Ishikawa (cell line): ENCODE measurements at regions not wholly inside any gene's neighbourhood (a gene's known extent, or its start where the extent isn't known, plus 50 kb on each side); places are given as distances from the start of the nearest gene placed in this dataset.

Experiments used
- CEBPB ChIP-seq: IDR thresholded peaks from 2 replicates; pipeline ENCODE4 v1.6.1; 2012
- CREB1 ChIP-seq: IDR thresholded peaks from 2 replicates; pipeline ENCODE4 v1.6.1; 2012; ENCODE audit warnings: low read depth
- EGR1 ChIP-seq: IDR thresholded peaks from 2 replicates; pipeline ENCODE4 v1.6.1; 2012
- EP300 ChIP-seq: IDR thresholded peaks from 2 replicates; pipeline ENCODE4 v1.6.1; 2012; ENCODE audit warnings: borderline replicate concordance
- FOXM1 ChIP-seq: IDR thresholded peaks from 2 replicates; pipeline ENCODE4 v1.6.1; 2012; ENCODE audit warnings: low read depth, borderline replicate concordance
- NFIC ChIP-seq: IDR thresholded peaks from 2 replicates; pipeline ENCODE4 v1.6.1; 2012
- RAD21 ChIP-seq: IDR thresholded peaks from 2 replicates; pipeline ENCODE4 v1.6.1; 2012; ENCODE audit warnings: low read depth
- TAF1 ChIP-seq: IDR thresholded peaks from 2 replicates; pipeline ENCODE4 v1.6.1; 2012; ENCODE audit warnings: low read depth, mild to moderate bottlenecking
- TCF12 ChIP-seq: IDR thresholded peaks from 2 replicates; pipeline ENCODE4 v1.6.1; 2012; ENCODE audit warnings: low read depth
- TEAD4 ChIP-seq: IDR thresholded peaks from 2 replicates; pipeline ENCODE4 v1.6.1; 2012
- USF1 ChIP-seq: IDR thresholded peaks from 2 replicates; pipeline ENCODE4 v1.6.1; 2012
- YY1 ChIP-seq: IDR thresholded peaks from 2 replicates; pipeline ENCODE4 v1.6.1; 2012; ENCODE audit warnings: low read depth
- ZBTB7A ChIP-seq: IDR thresholded peaks from 2 replicates; pipeline ENCODE4 v1.6.1; 2012; ENCODE audit warnings: low read depth
- TF ChIP-seq, protein P1 (sequence below): IDR thresholded peaks from 2 replicates; pipeline ENCODE4 v1.6.1; 2012; ENCODE audit warnings: low read depth, mild to moderate bottlenecking
- TF ChIP-seq, protein P2 (sequence below): IDR thresholded peaks from 2 replicates; pipeline ENCODE4 v1.6.1; 2012

GRCh38 chr7:95675016-95675415 lies 78.7 kb upstream of the PDK4 start:
- TF ChIP-seq EGR1 (no peak), CREB1 (no peak), RAD21 (no peak), TEAD4 (no peak), USF1 (no peak), FOXM1 (no peak), ZBTB7A (no peak), TAF1 (no peak), TCF12 (no peak), NFIC (no peak), EP300 (no peak), YY1 (no peak), CEBPB (no peak)
- TF ChIP-seq, protein P1, sequence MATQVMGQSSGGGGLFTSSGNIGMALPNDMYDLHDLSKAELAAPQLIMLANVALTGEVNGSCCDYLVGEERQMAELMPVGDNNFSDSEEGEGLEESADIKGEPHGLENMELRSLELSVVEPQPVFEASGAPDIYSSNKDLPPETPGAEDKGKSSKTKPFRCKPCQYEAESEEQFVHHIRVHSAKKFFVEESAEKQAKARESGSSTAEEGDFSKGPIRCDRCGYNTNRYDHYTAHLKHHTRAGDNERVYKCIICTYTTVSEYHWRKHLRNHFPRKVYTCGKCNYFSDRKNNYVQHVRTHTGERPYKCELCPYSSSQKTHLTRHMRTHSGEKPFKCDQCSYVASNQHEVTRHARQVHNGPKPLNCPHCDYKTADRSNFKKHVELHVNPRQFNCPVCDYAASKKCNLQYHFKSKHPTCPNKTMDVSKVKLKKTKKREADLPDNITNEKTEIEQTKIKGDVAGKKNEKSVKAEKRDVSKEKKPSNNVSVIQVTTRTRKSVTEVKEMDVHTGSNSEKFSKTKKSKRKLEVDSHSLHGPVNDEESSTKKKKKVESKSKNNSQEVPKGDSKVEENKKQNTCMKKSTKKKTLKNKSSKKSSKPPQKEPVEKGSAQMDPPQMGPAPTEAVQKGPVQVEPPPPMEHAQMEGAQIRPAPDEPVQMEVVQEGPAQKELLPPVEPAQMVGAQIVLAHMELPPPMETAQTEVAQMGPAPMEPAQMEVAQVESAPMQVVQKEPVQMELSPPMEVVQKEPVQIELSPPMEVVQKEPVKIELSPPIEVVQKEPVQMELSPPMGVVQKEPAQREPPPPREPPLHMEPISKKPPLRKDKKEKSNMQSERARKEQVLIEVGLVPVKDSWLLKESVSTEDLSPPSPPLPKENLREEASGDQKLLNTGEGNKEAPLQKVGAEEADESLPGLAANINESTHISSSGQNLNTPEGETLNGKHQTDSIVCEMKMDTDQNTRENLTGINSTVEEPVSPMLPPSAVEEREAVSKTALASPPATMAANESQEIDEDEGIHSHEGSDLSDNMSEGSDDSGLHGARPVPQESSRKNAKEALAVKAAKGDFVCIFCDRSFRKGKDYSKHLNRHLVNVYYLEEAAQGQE: no peak
- TF ChIP-seq, protein P2, sequence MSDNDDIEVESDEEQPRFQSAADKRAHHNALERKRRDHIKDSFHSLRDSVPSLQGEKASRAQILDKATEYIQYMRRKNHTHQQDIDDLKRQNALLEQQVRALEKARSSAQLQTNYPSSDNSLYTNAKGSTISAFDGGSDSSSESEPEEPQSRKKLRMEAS: no peak

DNA sequence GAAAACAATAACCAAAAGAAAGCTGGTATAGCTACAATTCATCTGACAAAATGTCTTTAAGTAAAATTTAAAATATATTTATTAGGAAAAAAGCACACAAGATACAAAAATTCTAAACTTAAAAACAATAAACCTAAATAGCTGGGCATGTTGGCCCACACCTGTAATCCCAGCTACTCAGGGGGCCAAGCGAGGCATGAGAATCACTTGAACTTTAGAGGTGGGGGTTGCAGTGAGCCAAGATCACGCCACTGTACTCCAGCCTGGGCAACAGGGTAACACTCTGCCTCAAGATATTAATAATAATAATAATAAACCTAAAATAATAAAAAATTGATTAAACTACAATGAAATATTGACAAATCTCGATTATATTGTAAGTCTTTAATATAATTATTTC lies 77.8 kb upstream of the PDK4 start:
- no peak for TF ChIP-seq EGR1

- TF ChIP-seq TCF12: no peak
- TF ChIP-seq, protein P2: no peak
- TF ChIP-seq EGR1: no peak
- TF ChIP-seq TEAD4: no peak
- no peak for TF ChIP-seq USF1
Measured at GRCh38 chr7:95672434-95672833, 76.1 kb upstream of the PDK4 start.

DNA sequence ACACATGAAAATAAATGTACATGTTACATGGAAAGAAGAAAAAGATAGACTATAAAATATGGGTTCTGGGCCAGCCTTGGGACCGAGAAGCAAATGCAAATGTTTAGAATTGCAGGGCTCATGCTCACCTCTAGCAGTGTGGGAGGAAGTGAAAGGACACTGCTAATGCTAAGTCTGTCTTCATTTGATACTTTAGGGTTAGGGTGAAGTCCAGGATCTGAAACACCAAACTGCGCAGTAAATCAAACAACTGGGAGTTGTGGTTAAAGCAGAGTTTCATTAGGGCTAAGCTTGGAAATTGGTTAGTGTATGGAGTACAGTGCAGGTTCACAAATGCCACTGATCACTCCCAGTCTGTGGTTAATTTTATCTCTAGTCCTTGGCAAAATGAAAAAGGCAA lies 73.2 kb upstream of the PDK4 start:
- TF ChIP-seq TCF12 (no peak), EP300 (no peak), YY1 (no peak), CEBPB (no peak), TEAD4 (no peak), ZBTB7A (no peak), TAF1 (no peak), CREB1 (no peak), EGR1 (no peak), FOXM1 (no peak), RAD21 (no peak), NFIC (no peak), USF1 (no peak)
- TF ChIP-seq, protein P1: no peak
- TF ChIP-seq, protein P2: no peak

DNA sequence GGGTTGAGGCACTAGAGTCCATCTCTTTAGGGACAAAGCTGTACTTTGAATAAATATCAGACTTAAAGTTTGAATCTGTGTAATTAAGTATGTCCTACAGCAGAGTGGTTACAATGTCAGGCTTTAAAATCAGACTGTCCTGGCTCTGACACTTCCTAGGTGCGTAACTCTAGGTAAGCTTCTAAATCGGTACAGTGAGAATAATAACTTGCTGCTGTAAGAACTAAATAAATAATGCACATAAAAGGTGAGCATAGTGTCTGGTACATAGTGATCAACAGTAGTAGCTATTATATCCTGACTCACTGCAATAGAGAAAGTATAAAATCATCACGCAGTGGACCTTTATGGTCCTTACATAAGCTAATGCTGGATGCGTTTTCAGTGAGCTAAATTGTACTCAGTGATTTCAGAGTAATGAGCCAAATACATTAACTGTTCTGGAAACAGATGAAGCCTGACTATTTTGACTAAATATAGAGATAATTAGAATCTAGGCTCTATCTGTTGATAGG lies 72.2 kb upstream of the PDK4 start:
- no peak for TF ChIP-seq TAF1
- no peak for TF ChIP-seq TCF12
- TF ChIP-seq CREB1: no peak
- TF ChIP-seq ZBTB7A: no peak

GRCh38 chr7:95662987-95663386 lies 66.7 kb upstream of the PDK4 start:
- no peak for TF ChIP-seq NFIC
- no peak for TF ChIP-seq RAD21
- no peak for TF ChIP-seq FOXM1
- no peak for TF ChIP-seq CREB1
- TF ChIP-seq USF1: no peak
- no peak for TF ChIP-seq EGR1
- TF ChIP-seq TEAD4: no peak
- no peak for TF ChIP-seq CEBPB
- TF ChIP-seq, protein P2: no peak
- no peak for TF ChIP-seq YY1
- TF ChIP-seq, protein P1: no peak
- TF ChIP-seq ZBTB7A: no peak
- no peak for TF ChIP-seq TAF1
- no peak for TF ChIP-seq TCF12
